Thyroid gland (tissue), 4 donors: ENCODE measurements at regions not wholly inside any gene's neighbourhood (a gene's known extent, or its start where the extent isn't known, plus 50 kb on each side); places are given as distances from the start of the nearest gene placed in this dataset.
"Not testable (repeated sequence)": the region's sequence is repeated elsewhere in the genome, so short reads cannot be mapped to it uniquely, and the experiment has no call there.

Source experiments
- DNase-seq, 2 donors: peaks; one replicate each; pipeline ENCODE4 v3.0.0-alpha.2; 2019
- H3K27ac ChIP-seq, 3 donors: fragments of 200-600 bp; sonication (generic); 1 replicate in 2 of 3; 2 replicates in 1 of 3; pipeline ENCODE4 v1.5.1; 2016 to 2019; ENCODE audit warnings: mild to moderate bottlenecking in 1 of 3, moderate library complexity in 1 of 3
- H3K27me3 ChIP-seq: fragments of 200-600 bp; sonication (generic); one replicate; pipeline ENCODE4 v1.5.1; 2019
- H3K36me3 ChIP-seq, 2 donors: fragments of 200-600 bp; sonication (generic); one replicate each; pipeline ENCODE4 v1.5.1; 2016 to 2019
- H3K4me1 ChIP-seq, 2 donors: fragments of 200-600 bp; sonication (generic); one replicate each; pipeline ENCODE4 v1.5.1; 2017 to 2019
- H3K4me3 ChIP-seq, 3 donors: fragments of 200-600 bp; sonication (generic); replicated peaks in 1 of 3; 1 replicate in 2 of 3; 2 replicates in 1 of 3; pipeline ENCODE4 v1.5.1; 2016; ENCODE audit warnings: mild to moderate bottlenecking in 1 of 3
- H3K9me3 ChIP-seq: fragments of 200-600 bp; sonication (generic); one replicate; pipeline ENCODE4 v1.5.1; 2017
- CTCF ChIP-seq, 6 experiments: fragments of 200-600 bp in 3 of 6; fragments of 450-650 bp in 3 of 6; sonication (generic) in 3 of 6; IDR thresholded peaks; one replicate each; pipeline ENCODE4 v1.5.1; 2016 to 2019; ENCODE audit warnings: antibody characterized with exemption in 6 of 6, mild to moderate bottlenecking in 2 of 6, inconsistent platforms in 1 of 6, moderate library complexity in 1 of 6
- POLR2A ChIP-seq, 2 donors: fragments of 450-650 bp; IDR thresholded peaks; one replicate each; pipeline ENCODE4 v1.6.1; 2017; ENCODE audit warnings: antibody characterized with exemption in 2 of 2, mild to moderate bottlenecking in 2 of 2, moderate library complexity in 1 of 2
- WGBS, 2 donors: methylation state at CpG; one replicate each; pipeline ENCODE4 v1.1.5; 2017; 5-methylcytosine and 5-hydroxymethylcytosine counted together
- intact Hi-C: fragments of 100-400 bp; cut with DNase I; formaldehyde crosslinking; loops from one replicate; pipeline ENCODE4 v1.15.1; 2023

DNA sequence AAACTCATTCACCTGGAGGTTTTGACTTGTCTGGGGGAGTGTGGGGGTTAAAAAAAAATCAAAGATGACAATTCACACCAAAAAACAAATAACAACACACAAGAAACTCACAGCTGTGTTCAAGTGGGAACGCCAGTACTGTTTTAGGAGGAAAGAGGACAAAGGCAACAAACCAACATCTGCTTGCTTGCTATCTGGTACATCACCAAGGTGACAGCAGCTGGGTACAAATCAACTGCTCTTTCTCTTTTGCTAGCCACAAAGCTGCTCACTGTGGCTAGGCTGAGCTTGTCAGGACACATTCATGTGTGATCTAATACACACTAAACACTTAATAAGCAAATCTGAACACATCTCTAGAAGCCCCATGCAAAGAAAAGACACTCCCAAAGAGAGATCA lies 128.0 kb upstream of the RAP1B start:
- no peak for DNase-seq
- WGBS, 2 donors, result 64 to 65% methylated on average over 1 of the region's 1 CpG

DNA sequence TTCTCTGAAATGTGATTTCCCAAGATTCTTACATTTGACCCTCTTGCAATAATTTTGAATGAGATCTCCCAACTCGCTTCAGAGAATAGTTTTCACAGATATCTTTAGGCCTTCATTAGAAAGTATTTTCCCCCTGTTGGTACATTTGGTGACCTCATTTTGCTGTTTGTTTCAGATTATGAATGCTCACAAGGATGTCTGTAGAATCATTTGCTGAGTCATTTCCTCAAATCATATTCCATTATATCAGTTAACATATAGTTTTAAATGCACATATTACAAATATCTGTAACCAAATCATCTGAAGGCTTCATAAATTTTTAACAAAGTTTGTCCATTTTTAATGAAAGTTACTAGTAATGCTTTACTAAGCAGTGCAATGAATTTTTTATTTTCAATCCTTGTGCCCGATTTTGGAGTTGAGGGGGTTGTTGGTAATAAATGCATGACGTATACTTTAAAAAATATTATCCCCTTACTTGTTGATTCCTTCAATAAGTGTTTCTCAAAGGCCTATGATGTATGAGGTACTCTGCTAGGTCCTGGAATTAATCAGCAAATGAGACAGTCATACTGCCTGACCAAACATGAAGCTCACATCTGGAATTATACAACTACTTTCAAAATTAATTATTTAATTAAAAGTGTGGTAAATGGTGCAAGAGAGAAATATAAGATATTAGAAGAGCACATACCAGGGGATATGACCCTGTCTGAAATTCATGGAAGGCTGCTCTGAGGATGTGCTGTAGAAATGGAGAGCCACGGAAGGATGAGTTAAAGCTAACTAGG lies 126.9 kb upstream of the RAP1B start:
- H3K27me3 ChIP-seq, result no peaks in the 10 kb centered on the region
- WGBS, 2 donors, result 89% methylated on average over 4 of the region's 4 CpGs
- H3K9me3 ChIP-seq, result no peaks in the 10 kb centered on the region
- intact Hi-C loops, result no loop called here
- TF ChIP-seq CTCF (IDR thresholded peaks at IDR 0.05), result no peak
- no peak for TF ChIP-seq POLR2A (IDR thresholded peaks at IDR 0.05)
- no peak overlapping the region for H3K27ac ChIP-seq
- no peaks in the 10 kb centered on the region for H3K36me3 ChIP-seq
- DNase-seq, result no peak
- H3K4me3 ChIP-seq, result no peak overlapping the region
- peaks cover 0 to 6% of the 10 kb centered on the region in 2 donors for H3K4me1 ChIP-seq

More for the DNA sequence above, 128.0 kb upstream of the RAP1B start:
- no peaks in the 10 kb centered on the region for H3K9me3 ChIP-seq
- no peaks in the 10 kb centered on the region for H3K27me3 ChIP-seq
- intact Hi-C loops, result no loop called here
- peaks cover 0 to 8% of the 10 kb centered on the region in 2 donors for H3K4me1 ChIP-seq
- no peak for TF ChIP-seq POLR2A (IDR thresholded peaks at IDR 0.05)
- TF ChIP-seq CTCF (IDR thresholded peaks at IDR 0.05), result no peak
- no peak overlapping the region for H3K4me3 ChIP-seq
- no peak overlapping the region for H3K27ac ChIP-seq
- H3K36me3 ChIP-seq, result no peaks in the 10 kb centered on the region

DNA sequence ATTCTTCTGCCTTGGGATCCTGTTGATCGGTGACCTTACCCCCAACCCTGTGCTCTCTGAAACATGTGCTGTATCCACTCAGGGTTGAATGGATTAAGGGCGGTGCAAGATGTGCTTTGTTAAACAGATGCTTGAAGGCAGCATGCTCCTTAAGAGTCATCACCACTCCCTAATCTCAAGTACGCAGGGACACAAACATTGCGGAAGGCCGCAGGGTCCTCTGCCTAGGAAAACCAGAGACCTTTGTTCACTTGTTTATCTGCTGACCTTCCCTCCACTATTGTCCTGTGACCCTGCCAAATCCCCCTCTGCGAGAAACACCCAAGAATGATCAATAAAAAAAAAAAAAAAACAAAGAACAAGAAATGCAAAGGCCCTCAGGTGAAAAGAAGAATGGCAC lies 126.1 kb upstream of the RAP1B start:
- 43 to 60% methylated on average over 6 of the region's 6 CpGs for WGBS, 2 donors
- DNase-seq, H3K36me3 ChIP-seq, H3K27me3 ChIP-seq, H3K4me1 ChIP-seq, H3K4me3 ChIP-seq, H3K9me3 ChIP-seq, intact Hi-C loops, H3K27ac ChIP-seq: not testable (repeated sequence)

DNA sequence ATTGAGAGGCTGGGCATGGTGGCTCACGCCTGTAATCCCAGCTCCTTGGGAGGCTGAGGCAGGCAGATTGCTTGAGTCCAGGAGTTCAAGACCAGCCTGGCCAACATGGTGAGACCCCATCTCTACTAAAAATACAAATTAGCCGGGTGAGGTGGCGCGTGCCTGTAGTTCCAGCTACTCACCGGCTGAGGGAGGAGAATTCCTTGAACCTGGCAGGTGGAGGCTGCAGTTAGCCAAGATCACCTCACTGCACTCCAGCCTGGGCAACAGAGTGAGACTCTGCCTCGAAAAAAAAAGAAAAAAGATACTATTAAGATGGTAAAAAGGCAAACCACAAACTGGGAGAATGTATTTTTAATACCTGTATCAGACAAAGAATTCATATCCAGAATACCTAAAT lies 124.2 kb upstream of the RAP1B start:
- DNase-seq, H3K9me3 ChIP-seq, H3K27ac ChIP-seq, H3K36me3 ChIP-seq, H3K4me1 ChIP-seq, H3K27me3 ChIP-seq, intact Hi-C loops, H3K4me3 ChIP-seq: not testable (repeated sequence)
- 86 to 96% methylated on average over 6 of the region's 6 CpGs for WGBS, 2 donors

DNA sequence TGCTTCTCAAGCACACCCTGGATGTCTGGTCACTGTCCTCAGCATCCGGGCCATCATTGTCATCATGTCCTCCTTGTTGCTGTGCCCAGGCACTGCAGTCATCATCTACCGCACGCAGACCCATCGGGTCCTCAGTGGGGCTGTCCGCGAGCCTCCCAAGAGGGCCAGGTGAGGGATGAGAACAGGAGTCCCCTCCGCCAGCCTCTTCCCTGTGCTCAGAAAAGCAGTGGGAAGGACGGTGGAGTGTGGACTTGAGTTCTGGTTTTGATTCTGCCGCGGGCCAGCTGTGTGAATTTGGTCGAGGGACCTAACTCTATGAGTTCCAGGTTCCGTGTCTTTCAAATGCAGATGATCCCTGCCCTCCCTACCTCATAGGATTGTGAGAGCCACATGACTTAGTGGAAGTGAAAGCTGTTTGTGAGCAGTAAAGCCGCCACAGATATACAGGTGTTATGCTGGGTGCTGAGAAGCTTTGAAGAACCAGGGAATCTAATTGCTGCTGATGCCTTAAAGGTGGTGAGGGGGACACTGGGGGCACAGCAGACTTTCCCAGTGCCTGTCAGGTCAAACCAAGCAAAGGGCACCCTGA lies 122.9 kb upstream of the RAP1B start:
- no peak for DNase-seq
- Histone ChIP-seq H3K36me3 (no peaks in the 10 kb centered on the region), H3K4me3 (no peak overlapping the region), H3K27me3 (no peaks in the 10 kb centered on the region), H3K4me1 (no peaks in the 10 kb centered on the region), H3K27ac (no peak overlapping the region), H3K9me3 (no peaks in the 10 kb centered on the region)
- intact Hi-C loops, result no loop called here
- no peak for TF ChIP-seq CTCF (IDR thresholded peaks at IDR 0.05)
- TF ChIP-seq POLR2A (IDR thresholded peaks at IDR 0.05), result no peak
- 66 to 79% methylated on average over 11 to 13 of the region's 13 CpGs for WGBS, 2 donors

- H3K4me3 ChIP-seq, result no peak overlapping the region
- H3K27ac ChIP-seq, result no peak overlapping the region
- H3K4me1 ChIP-seq, result no peaks in the 10 kb centered on the region
- intact Hi-C loops, result no loop called here
- TF ChIP-seq CTCF (IDR thresholded peaks at IDR 0.05) (no peak), POLR2A (IDR thresholded peaks at IDR 0.05) (no peak)
- DNase-seq, result no peak
- no peaks in the 10 kb centered on the region for H3K9me3 ChIP-seq
- H3K27me3 ChIP-seq, result no peaks in the 10 kb centered on the region
- H3K36me3 ChIP-seq, result no peaks in the 10 kb centered on the region
These were observed 121.4 kb upstream of the RAP1B start for GRCh38 chr12:68489273-68489672.
